ENCODE measurements at regions not wholly inside any gene's neighbourhood (a gene's known extent, or its start where the extent isn't known, plus 50 kb on each side); places are given as distances from the start of the nearest gene placed in this dataset.

DNA sequence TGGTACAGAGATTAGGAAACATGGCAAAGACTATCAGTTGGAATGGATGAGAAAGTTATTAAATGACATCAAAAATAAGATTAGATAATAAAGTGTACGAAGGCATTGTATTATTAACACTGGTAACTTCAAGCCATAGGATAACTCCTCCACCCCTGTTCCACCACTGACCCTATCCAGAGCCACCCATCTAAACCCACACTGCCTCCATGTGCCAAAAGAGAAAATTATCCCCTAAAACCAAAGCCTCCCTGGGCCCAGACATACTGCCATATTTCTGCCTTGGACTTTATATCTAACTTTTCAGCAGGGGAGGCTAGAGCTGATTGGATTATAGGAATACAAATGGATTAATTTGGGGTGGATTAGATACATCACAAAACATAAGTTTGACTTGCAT lies 443.7 kb downstream of the BCL11A start:
- DNase-seq: no peak
- no peak for TF ChIP-seq CTCF (IDR thresholded peaks at IDR 0.05; ENCODE audit: low read depth, low read length)
- Histone ChIP-seq H3K27me3 (no peaks in the 10 kb centered on the region), H3K4me3 (ENCODE audit: low read depth, low read length) (no peak overlapping the region), H3K9me3 (no peaks in the 10 kb centered on the region), H3K36me3 (no peaks in the 10 kb centered on the region), H3K4me1 (no peaks in the 10 kb centered on the region)

DNA sequence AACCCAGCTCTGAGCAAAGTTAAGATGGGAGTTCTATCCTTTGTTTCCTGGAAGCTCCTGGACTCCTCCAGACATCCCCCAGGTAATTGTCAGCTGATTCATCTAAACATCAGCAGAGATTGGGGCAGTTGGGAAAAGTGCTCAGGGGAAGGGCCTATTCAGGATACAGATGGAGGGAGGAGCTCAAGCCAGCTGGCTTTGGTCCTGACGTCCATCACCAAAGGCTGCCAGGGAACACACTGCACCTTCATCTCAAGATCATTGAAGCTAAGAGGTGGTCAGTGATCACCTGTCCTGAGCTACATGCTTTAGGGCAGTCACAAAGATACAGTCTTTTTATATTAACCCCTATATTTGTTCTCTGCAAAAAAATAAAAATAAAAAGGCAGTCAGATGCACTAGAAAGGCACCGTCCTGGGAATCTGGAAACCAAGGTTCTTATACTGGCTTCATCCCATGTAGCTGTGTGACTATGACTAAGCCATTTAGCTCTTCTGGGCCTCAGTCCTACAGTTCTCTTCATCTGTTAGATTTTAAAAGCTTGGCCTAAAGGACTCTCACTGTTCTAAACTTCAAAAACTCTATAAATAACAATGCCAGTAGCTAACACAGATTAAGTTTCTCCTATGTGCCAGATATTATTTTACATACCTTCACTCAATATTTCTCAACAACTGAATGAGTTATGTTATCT lies 446.5 kb downstream of the BCL11A start:
- no peak for DNase-seq
- Histone ChIP-seq H3K9me3 (no peaks in the 10 kb centered on the region), H3K4me3 (ENCODE audit: low read depth, low read length) (no peak overlapping the region), H3K4me1 (no peaks in the 10 kb centered on the region), H3K27me3 (no peaks in the 10 kb centered on the region), H3K36me3 (no peaks in the 10 kb centered on the region)
- TF ChIP-seq CTCF (IDR thresholded peaks at IDR 0.05; ENCODE audit: low read depth, low read length): no peak

- DNase-seq: no peak
- no peaks in the 10 kb centered on the region for H3K4me1 ChIP-seq
- H3K36me3 ChIP-seq: no peaks in the 10 kb centered on the region
- no peak overlapping the region for H3K4me3 ChIP-seq (ENCODE audit: low read depth, low read length)
- no peak for TF ChIP-seq CTCF (IDR thresholded peaks at IDR 0.05; ENCODE audit: low read depth, low read length)
- H3K27me3 ChIP-seq: no peaks in the 10 kb centered on the region
- no peaks in the 10 kb centered on the region for H3K9me3 ChIP-seq
Measured at GRCh38 chr2:60105906-60106305, 447.5 kb downstream of the BCL11A start.

- Histone ChIP-seq H3K27me3 (no peaks in the 10 kb centered on the region), H3K4me1 (no peaks in the 10 kb centered on the region), H3K4me3 (ENCODE audit: low read depth, low read length) (no peak overlapping the region), H3K36me3 (no peaks in the 10 kb centered on the region), H3K9me3 (no peaks in the 10 kb centered on the region)
- TF ChIP-seq CTCF (IDR thresholded peaks at IDR 0.05; ENCODE audit: low read depth, low read length): no peak
- DNase-seq: no peak
Measured at GRCh38 chr2:60104514-60105505, 448.6 kb downstream of the BCL11A start.

DNA sequence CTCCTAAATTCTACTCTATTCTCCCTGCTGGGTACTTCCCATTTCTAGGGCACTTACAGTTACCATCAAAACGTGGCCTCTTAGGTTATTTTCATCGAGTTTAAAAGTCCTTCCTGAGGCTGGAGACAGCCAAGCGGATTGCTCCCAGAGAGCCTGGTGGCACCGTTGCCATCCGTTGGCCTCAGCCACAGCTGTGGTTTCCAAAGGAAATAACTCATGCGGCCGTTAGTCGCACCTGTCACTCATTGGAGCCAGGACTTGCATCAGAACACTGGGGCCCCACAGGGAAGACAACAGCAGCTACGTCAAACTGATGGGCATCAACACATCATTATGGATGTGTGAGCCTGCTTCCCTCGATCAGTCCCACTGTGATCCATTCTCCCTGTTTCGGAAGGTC lies 453.4 kb downstream of the BCL11A start:
- Histone ChIP-seq H3K36me3 (no peaks in the 10 kb centered on the region), H3K4me1 (no peaks in the 10 kb centered on the region), H3K4me3 (ENCODE audit: low read depth, low read length) (no peak overlapping the region), H3K27me3 (no peaks in the 10 kb centered on the region), H3K9me3 (no peaks in the 10 kb centered on the region)
- no peak for TF ChIP-seq CTCF (IDR thresholded peaks at IDR 0.05; ENCODE audit: low read depth, low read length)
- no peak for DNase-seq

DNA sequence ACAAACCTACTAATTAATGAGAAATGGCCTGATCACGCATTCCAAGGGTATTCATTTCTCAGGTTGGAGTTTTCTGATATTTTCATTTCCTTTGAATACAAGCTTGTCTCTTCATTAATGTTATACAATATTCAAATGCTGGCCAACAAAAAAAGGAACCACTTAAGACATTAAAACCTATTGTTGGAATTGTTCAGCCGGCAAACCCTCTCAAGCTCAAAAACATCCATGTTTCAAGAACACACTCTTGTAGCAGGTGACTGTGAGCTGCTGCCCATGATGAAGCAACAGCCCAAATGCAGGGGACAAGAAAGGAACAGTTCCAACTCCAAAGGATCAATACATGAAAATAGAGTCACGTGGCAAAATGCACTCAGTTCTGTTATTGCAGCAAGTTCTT lies 454.5 kb downstream of the BCL11A start:
- H3K4me1 ChIP-seq: no peaks in the 10 kb centered on the region
- no peaks in the 10 kb centered on the region for H3K36me3 ChIP-seq
- no peak for TF ChIP-seq CTCF (IDR thresholded peaks at IDR 0.05; ENCODE audit: low read depth, low read length)
- DNase-seq: no peak
- H3K27me3 ChIP-seq: no peaks in the 10 kb centered on the region
- no peaks in the 10 kb centered on the region for H3K9me3 ChIP-seq
- no peak overlapping the region for H3K4me3 ChIP-seq (ENCODE audit: low read depth, low read length)

Measured in BE2C (cell line).